ENCODE measurements at regions not wholly inside any gene's neighbourhood (a gene's known extent, or its start where the extent isn't known, plus 50 kb on each side); places are given as distances from the start of the nearest gene placed in this dataset.

- Mint-ChIP-seq H3K27ac (no peak overlapping the region), H3K27me3 (ENCODE audit: low read depth) (no peaks in the 10 kb centered on the region), H3K36me3 (no peaks in the 10 kb centered on the region), H3K4me1 (peaks cover 10% of the 10 kb centered on the region), H3K4me3 (no peak overlapping the region), H3K9me3 (peaks cover 5% of the 10 kb centered on the region)
- TF ChIP-seq CTCF (IDR thresholded peaks at IDR 0.05; ENCODE audit: unreplicated experiment) = no peak
- DNase-seq (ENCODE audit: low spot score in 2 of 2, unreplicated experiment in 2 of 2) = no peak
Observed at GRCh38 chr2:147330925-147331324, 513.9 kb upstream of the ACVR2A start.

GRCh38 chr2:147327613-147328012 is 517.2 kb upstream of the ACVR2A start:
- no peaks in the 10 kb centered on the region for H3K36me3 Mint-ChIP-seq
- no peak overlapping the region for H3K27ac Mint-ChIP-seq
- H3K4me1 Mint-ChIP-seq = peaks cover 10% of the 10 kb centered on the region
- H3K9me3 Mint-ChIP-seq = peaks cover 10% of the 10 kb centered on the region
- DNase-seq (ENCODE audit: low spot score in 2 of 2, unreplicated experiment in 2 of 2) = no peak
- H3K27me3 Mint-ChIP-seq (ENCODE audit: low read depth) = no peaks in the 10 kb centered on the region
- TF ChIP-seq CTCF (IDR thresholded peaks at IDR 0.05; ENCODE audit: unreplicated experiment) = no peak
- H3K4me3 Mint-ChIP-seq = no peak overlapping the region

GRCh38 chr2:147325990-147326389 is 518.8 kb upstream of the ACVR2A start:
- no peak for TF ChIP-seq CTCF (IDR thresholded peaks at IDR 0.05; ENCODE audit: unreplicated experiment)
- H3K36me3 Mint-ChIP-seq = peaks cover 5% of the 10 kb centered on the region

GRCh38 chr2:147320146-147320545 is 524.7 kb upstream of the ACVR2A start:
- no peak for TF ChIP-seq CTCF (IDR thresholded peaks at IDR 0.05; ENCODE audit: unreplicated experiment)
- Mint-ChIP-seq H3K27me3 (ENCODE audit: low read depth) (no peaks in the 10 kb centered on the region), H3K4me1 (no peaks in the 10 kb centered on the region), H3K9me3 (peaks cover 56% of the 10 kb centered on the region), H3K4me3 (no peak overlapping the region), H3K27ac (no peak overlapping the region), H3K36me3 (peaks cover 26% of the 10 kb centered on the region)
- DNase-seq (ENCODE audit: low spot score in 2 of 2, unreplicated experiment in 2 of 2) = no peak

More at GRCh38 chr2:147325990-147326389, 518.8 kb upstream of the ACVR2A start:
- Mint-ChIP-seq H3K9me3 (peaks cover 22% of the 10 kb centered on the region), H3K4me3 (no peak overlapping the region), H3K27ac (no peak overlapping the region), H3K27me3 (ENCODE audit: low read depth) (no peaks in the 10 kb centered on the region), H3K4me1 (peaks cover 10% of the 10 kb centered on the region)
- DNase-seq (ENCODE audit: low spot score in 2 of 2, unreplicated experiment in 2 of 2) = no peak

- Mint-ChIP-seq H3K36me3 (no peaks in the 10 kb centered on the region), H3K4me1 (no peaks in the 10 kb centered on the region), H3K27ac (no peak overlapping the region), H3K27me3 (ENCODE audit: low read depth) (no peaks in the 10 kb centered on the region), H3K4me3 (no peak overlapping the region), H3K9me3 (peaks cover 18% of the 10 kb centered on the region)
- no peak for DNase-seq (ENCODE audit: low spot score in 2 of 2, unreplicated experiment in 2 of 2)
- TF ChIP-seq CTCF (IDR thresholded peaks at IDR 0.05; ENCODE audit: unreplicated experiment) = no peak
Observed at GRCh38 chr2:147311058-147311430, 533.8 kb upstream of the ACVR2A start.

All from mesothelial cell of epicardium (in vitro differentiated cells).